Fibroblast of villous mesenchyme (primary cell): ENCODE measurements at regions not wholly inside any gene's neighbourhood (a gene's known extent, or its start where the extent isn't known, plus 50 kb on each side); places are given as distances from the start of the nearest gene placed in this dataset.

ENCODE experiments used
- DNase-seq: peaks from one replicate; pipeline ENCODE4 v3.0.0-alpha.2; 2010; ENCODE audit warnings: low read depth
- H3K4me3 ChIP-seq: 2 replicates; pipeline ENCODE4 v1.5.1; 2011; ENCODE audit warnings: low read depth, mild to moderate bottlenecking, low read length
- CTCF ChIP-seq: IDR thresholded peaks from 2 replicates; pipeline ENCODE4 v1.5.1; 2012; ENCODE audit warnings: low read depth, mild to moderate bottlenecking, low read length; ENCODE audit not compliant: insufficient read depth

DNA sequence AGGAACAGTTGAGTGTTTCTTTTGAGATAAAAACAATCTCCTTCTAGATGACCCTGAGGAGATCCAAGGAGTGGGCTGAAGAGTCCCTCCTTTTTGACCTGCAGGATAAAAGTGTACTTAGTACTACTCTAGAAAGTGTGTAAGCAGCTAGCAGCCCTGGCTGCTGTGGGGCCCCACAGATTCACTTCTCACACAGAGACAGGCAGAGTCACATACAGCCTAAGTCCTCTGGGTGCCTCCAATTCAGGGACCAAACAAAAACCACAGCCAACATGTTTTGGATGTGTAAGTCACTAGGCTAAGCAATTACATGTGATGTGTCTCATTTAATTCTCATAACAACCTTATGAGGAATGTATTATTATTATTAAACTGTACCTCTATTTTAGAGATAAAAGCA is 97.1 kb downstream of the TMEM100 start:
- no peak overlapping the region for H3K4me3 ChIP-seq
- DNase-seq, result no peak
- TF ChIP-seq CTCF, result no peak

GRCh38 chr17:55624772-55625433 is 97.8 kb downstream of the TMEM100 start:
- peak overlapping the region; percentile 10 for H3K4me3 ChIP-seq
- DNase-seq, result no peak
- TF ChIP-seq CTCF, result no peak

DNA sequence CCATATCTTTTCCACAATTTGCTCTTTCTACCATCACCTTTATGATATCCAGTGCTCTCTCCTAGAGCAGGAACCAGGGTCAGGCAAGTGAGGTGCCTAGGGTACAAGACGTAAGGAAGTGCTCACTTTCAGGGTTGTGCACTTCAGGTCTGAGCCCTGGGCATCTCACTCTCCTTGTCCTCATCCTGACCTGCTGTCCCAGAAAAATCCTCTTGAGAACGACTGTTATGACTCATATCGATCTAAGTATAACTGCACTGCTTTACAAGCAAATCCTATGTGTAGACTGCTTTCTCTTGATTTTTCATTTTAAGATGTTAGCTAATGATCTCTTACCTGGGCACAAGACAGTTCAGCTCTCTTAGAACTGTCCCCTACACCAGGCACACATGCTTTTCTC is 100.1 kb downstream of the TMEM100 start:
- DNase-seq, result no peak
- TF ChIP-seq CTCF, result no peak
- no peak overlapping the region for H3K4me3 ChIP-seq

GRCh38 chr17:55620945-55621344 is 101.7 kb downstream of the TMEM100 start:
- TF ChIP-seq CTCF, result no peak
- H3K4me3 ChIP-seq, result no peak overlapping the region
- no peak for DNase-seq

DNA sequence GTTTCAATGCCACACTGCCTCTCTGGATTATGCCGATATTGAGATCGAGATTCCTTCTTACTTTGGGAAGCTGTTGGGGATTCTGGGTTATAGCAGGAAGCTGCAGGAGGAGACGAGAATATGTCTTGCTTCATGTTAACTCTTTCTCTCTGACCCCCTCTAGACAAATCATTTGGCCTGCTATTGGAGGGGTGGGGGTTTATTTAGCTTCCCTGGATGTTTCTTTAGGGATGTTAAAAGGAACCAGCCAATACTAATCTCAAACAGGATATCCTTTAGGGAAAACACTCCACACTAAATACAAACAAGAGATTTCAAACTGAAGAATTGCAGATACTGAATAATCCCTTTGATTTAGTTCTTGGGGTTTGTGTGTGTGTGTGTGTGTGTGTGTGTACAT is 102.6 kb downstream of the TMEM100 start:
- DNase-seq, result no peak
- no peak for TF ChIP-seq CTCF
- no peak overlapping the region for H3K4me3 ChIP-seq

DNA sequence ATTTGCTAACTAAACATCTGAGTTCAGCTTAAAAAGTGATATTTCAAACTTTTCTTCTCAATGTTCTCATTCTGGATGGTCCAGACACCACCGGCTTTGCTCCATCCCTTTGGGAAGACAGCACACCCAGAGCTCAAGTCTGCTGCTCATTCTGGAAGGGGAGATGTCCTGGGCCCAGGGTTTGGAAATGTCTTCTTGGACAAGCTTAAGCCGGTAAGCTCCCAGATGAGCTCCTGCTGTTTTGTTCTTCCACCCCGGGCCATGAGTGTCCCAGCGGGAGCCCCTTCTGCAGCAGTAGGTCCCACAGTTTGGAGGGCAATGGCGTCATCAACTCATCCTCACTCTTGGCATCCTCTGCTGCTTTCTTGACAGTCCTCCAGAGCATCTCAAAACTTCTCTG is 105.2 kb downstream of the TMEM100 start:
- no peak for DNase-seq
- no peak for TF ChIP-seq CTCF
- H3K4me3 ChIP-seq, result no peak overlapping the region

- no peak for TF ChIP-seq CTCF
- no peak overlapping the region for H3K4me3 ChIP-seq
- no peak for DNase-seq
Observed at GRCh38 chr17:55614061-55614460, 102.8 kb upstream of the SMIM36 start.
